ENCODE measurements at regions not wholly inside any gene's neighbourhood (a gene's known extent, or its start where the extent isn't known, plus 50 kb on each side); places are given as distances from the start of the nearest gene placed in this dataset.
A peak's percentile ranks its signal among the peaks of the same experiment; 100 is the strongest.

- Mint-ChIP-seq H3K4me1 (no peaks in the 10 kb centered on the region), H3K27me3 (no peaks in the 10 kb centered on the region), H3K27ac (no peak overlapping the region), H3K4me3 (no peak overlapping the region), H3K9me3 (no peaks in the 10 kb centered on the region), H3K36me3 (ENCODE audit: low read depth) (no peaks in the 10 kb centered on the region)
- intact Hi-C loops (cut with micrococcal nuclease), result no loop called here
- DNase-seq, result no peak
These were observed 686.3 kb upstream of the HS6ST1 start for GRCh38 chr2:129004940-129005490.

DNA sequence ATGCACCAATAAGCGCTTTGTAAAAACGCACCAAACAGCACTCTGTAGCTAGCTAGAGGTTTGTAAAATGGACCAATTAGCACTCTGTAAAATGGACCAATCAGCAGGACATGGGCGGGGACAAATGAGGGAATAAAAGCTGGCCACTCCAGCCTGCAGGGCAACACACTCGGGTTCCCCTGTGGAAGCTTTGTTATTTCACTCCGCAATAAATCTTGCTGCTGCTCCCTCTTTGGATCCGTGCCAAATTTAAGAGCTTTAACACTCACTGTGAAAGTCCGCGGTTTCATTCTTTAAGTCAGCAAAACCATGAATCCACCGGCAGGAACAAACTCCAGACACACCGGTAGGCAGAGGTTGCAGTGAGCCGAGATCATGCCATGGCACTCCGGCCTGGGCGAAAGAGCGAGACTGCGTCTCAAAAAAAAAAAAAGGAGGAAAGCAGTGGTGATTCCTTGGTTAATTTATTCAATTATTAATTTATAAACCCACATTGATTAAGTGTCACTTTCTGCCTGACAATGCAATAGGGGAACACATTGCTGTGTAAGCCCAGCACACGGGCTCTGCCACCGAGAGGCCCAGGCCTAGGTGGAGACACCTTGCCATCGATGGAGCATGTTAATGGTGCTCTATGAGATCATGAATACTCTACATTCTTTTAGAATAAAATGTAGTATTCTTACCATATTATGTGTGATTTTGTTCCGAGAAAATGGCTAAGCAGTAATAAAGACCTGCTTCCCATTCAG, 687.6 kb upstream of the HS6ST1 start:
- Mint-ChIP-seq H3K27ac (no peak overlapping the region), H3K9me3 (no peaks in the 10 kb centered on the region), H3K4me3 (no peak overlapping the region), H3K27me3 (no peaks in the 10 kb centered on the region), H3K4me1 (no peaks in the 10 kb centered on the region), H3K36me3 (ENCODE audit: low read depth) (no peaks in the 10 kb centered on the region)
- intact Hi-C loops (cut with micrococcal nuclease), result no loop called here
- DNase-seq, result no peak

GRCh38 chr2:129006901-129007300, 688.2 kb upstream of the HS6ST1 start:
- intact Hi-C loops (cut with micrococcal nuclease), result no loop called here

GRCh38 chr2:129008055-129008880, 689.6 kb upstream of the HS6ST1 start:
- intact Hi-C loops (cut with micrococcal nuclease), result no loop called here
- no peaks in the 10 kb centered on the region for H3K36me3 Mint-ChIP-seq (ENCODE audit: low read depth)
- H3K4me1 Mint-ChIP-seq, result no peaks in the 10 kb centered on the region
- no peak overlapping the region for H3K27ac Mint-ChIP-seq
- H3K4me3 Mint-ChIP-seq, result no peak overlapping the region
- H3K9me3 Mint-ChIP-seq, result no peaks in the 10 kb centered on the region
- no peaks in the 10 kb centered on the region for H3K27me3 Mint-ChIP-seq
- DNase-seq, result peak; percentile 34

More at GRCh38 chr2:129006901-129007300, 688.2 kb upstream of the HS6ST1 start:
- Mint-ChIP-seq H3K4me3 (no peak overlapping the region), H3K27ac (no peak overlapping the region), H3K4me1 (no peaks in the 10 kb centered on the region), H3K36me3 (ENCODE audit: low read depth) (no peaks in the 10 kb centered on the region), H3K27me3 (no peaks in the 10 kb centered on the region), H3K9me3 (no peaks in the 10 kb centered on the region)
- no peak for DNase-seq

GRCh38 chr2:129008881-129009554, 690.4 kb upstream of the HS6ST1 start:
- H3K27me3 Mint-ChIP-seq, result peaks cover 2% of the 10 kb centered on the region
- H3K9me3 Mint-ChIP-seq, result no peaks in the 10 kb centered on the region
- H3K4me3 Mint-ChIP-seq, result no peak overlapping the region
- no peak overlapping the region for H3K27ac Mint-ChIP-seq
- DNase-seq, result no peak
- no peaks in the 10 kb centered on the region for H3K36me3 Mint-ChIP-seq (ENCODE audit: low read depth)
- intact Hi-C loops (cut with micrococcal nuclease), result no loop called here
- no peaks in the 10 kb centered on the region for H3K4me1 Mint-ChIP-seq

GRCh38 chr2:129009555-129010146, 691.0 kb upstream of the HS6ST1 start:
- Mint-ChIP-seq H3K27ac (no peak overlapping the region), H3K4me3 (no peak overlapping the region), H3K27me3 (peaks cover 2% of the 10 kb centered on the region), H3K4me1 (no peaks in the 10 kb centered on the region), H3K36me3 (ENCODE audit: low read depth) (no peaks in the 10 kb centered on the region), H3K9me3 (no peaks in the 10 kb centered on the region)
- peak; percentile 44 for DNase-seq
- intact Hi-C loops (cut with micrococcal nuclease), result no loop called here

DNA sequence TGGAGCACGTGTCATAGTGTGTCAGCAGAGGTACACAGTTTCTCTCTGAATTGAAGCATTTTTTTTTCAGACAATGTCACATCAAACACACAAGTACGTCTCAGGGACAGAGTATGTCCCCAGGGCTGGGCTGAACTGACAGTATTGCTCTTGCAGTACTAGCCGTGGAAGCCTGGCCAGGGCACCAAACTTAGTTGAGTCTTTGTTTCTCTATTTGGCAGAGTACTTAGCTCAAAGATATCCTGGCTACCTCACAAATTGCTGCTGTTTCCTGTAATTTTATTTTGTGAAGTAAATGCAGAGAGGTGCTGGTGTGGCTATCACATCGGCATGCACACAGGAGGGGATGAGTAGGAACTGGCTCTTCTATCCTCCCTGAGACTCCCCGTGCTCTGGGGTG, 691.6 kb upstream of the HS6ST1 start:
- no peak overlapping the region for H3K4me3 Mint-ChIP-seq
- H3K4me1 Mint-ChIP-seq, result no peaks in the 10 kb centered on the region
- intact Hi-C loops (cut with micrococcal nuclease), result no loop called here
- no peak overlapping the region for H3K27ac Mint-ChIP-seq
- peaks cover 2% of the 10 kb centered on the region for H3K27me3 Mint-ChIP-seq
- no peaks in the 10 kb centered on the region for H3K36me3 Mint-ChIP-seq (ENCODE audit: low read depth)
- no peak for DNase-seq
- H3K9me3 Mint-ChIP-seq, result no peaks in the 10 kb centered on the region

DNA sequence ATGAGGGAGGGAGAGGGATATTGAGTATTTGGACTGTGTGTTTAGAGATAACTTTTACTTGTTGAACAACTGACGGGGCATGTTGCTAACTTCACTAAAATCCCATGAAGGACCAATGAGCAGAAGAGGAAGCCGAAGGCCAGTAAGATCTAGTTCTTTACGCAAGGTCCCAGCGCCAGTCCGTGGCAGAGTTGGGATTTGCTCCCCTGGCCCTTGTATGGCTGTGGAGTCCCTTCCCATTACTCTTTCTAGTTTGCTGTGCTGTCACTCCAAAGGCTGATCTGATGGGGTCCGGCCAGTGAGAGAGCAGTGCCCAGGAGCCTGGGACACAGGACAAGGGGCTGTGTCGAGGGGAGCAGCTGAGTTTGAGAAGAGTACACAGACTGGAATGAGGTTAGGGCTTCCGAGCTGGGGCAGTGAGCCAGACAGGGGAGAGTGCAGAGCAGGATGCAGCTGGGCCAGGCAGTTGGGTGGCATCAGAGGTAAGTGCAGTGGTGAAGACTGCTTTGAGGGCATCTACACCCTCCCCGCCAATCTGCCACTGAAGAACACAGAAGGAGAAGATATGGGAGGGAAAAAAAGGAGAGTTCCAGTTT, 692.9 kb upstream of the HS6ST1 start:
- intact Hi-C loops (cut with micrococcal nuclease), result no loop called here
- Mint-ChIP-seq H3K36me3 (ENCODE audit: low read depth) (no peaks in the 10 kb centered on the region), H3K9me3 (no peaks in the 10 kb centered on the region), H3K27me3 (peaks cover 2% of the 10 kb centered on the region), H3K4me1 (no peaks in the 10 kb centered on the region), H3K4me3 (no peak overlapping the region), H3K27ac (no peak overlapping the region)
- peak; percentile 50 for DNase-seq

GRCh38 chr2:129014432-129014831, 695.8 kb upstream of the HS6ST1 start:
- no peak for DNase-seq
- no peaks in the 10 kb centered on the region for H3K4me1 Mint-ChIP-seq
- no peak overlapping the region for H3K27ac Mint-ChIP-seq
- intact Hi-C loops (cut with micrococcal nuclease), result no loop called here
- H3K9me3 Mint-ChIP-seq, result no peaks in the 10 kb centered on the region
- no peak overlapping the region for H3K4me3 Mint-ChIP-seq
- peaks cover 2% of the 10 kb centered on the region for H3K27me3 Mint-ChIP-seq
- H3K36me3 Mint-ChIP-seq (ENCODE audit: low read depth), result no peaks in the 10 kb centered on the region

GRCh38 chr2:129015397-129016285, 697.0 kb upstream of the HS6ST1 start:
- Mint-ChIP-seq H3K27me3 (peaks cover 2% of the 10 kb centered on the region), H3K4me3 (no peak overlapping the region), H3K27ac (no peak overlapping the region), H3K4me1 (no peaks in the 10 kb centered on the region), H3K9me3 (no peaks in the 10 kb centered on the region), H3K36me3 (ENCODE audit: low read depth) (no peaks in the 10 kb centered on the region)
- DNase-seq, result no peak
- intact Hi-C loops (cut with micrococcal nuclease), result no loop called here

DNA sequence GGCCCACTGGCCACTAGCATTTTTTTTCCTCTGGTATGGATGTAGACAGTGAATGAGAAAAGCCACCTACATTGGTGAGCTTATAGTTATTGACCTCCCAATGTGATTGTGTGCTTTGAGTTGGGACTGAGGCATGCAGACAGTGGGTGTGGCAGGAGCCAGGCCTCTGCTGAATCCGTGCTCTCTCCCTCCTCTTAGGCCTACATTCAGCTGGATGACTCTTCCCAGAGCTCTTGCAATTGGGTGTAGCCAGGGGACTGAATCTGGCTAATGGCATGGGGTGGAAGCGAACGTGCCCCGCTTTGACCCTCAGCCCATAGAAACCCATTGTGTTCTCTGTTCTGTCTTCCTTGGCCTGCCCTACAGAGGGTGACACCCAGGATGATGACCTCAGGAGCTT, 698.3 kb upstream of the HS6ST1 start:
- intact Hi-C loops (cut with micrococcal nuclease), result no loop called here
- no peaks in the 10 kb centered on the region for H3K9me3 Mint-ChIP-seq
- H3K27me3 Mint-ChIP-seq, result peaks cover 2% of the 10 kb centered on the region
- no peak overlapping the region for H3K4me3 Mint-ChIP-seq
- no peaks in the 10 kb centered on the region for H3K36me3 Mint-ChIP-seq (ENCODE audit: low read depth)
- no peaks in the 10 kb centered on the region for H3K4me1 Mint-ChIP-seq
- no peak for DNase-seq
- no peak overlapping the region for H3K27ac Mint-ChIP-seq

DNA sequence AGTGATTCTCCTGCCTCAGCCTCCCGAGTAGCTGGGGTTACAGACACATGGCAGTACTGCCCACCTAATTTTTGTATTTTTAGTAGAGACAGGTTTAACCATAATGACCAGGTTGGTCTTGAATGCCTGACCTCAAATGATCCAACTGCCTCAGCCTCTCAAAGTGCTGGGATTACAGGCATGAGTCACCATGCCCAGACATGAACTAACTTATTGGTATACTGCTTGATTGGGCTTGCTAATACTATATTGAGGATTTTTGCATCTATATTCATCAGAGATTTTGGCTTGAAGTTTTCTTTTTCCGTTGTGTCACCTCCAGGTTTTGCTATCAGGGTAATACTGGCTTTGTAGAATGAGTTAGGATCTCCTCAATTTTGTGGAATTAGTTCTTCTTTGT, 706.1 kb upstream of the HS6ST1 start:
- Mint-ChIP-seq H3K4me3 (no peak overlapping the region), H3K27me3 (no peaks in the 10 kb centered on the region), H3K4me1 (no peaks in the 10 kb centered on the region), H3K36me3 (ENCODE audit: low read depth) (no peaks in the 10 kb centered on the region), H3K27ac (no peak overlapping the region), H3K9me3 (peaks cover 4% of the 10 kb centered on the region)
- intact Hi-C loops (cut with micrococcal nuclease), result no loop called here
- no peak for DNase-seq

- Mint-ChIP-seq H3K27me3 (no peaks in the 10 kb centered on the region), H3K4me1 (no peaks in the 10 kb centered on the region), H3K27ac (no peak overlapping the region), H3K9me3 (peaks cover 2% of the 10 kb centered on the region), H3K36me3 (ENCODE audit: low read depth) (no peaks in the 10 kb centered on the region), H3K4me3 (no peak overlapping the region)
- no peak for DNase-seq
- intact Hi-C loops (cut with micrococcal nuclease), result no loop called here
These were observed 717.3 kb upstream of the HS6ST1 start for GRCh38 chr2:129035992-129036391.
